GM21390 (cell line): ENCODE measurements at regions not wholly inside any gene's neighbourhood (a gene's known extent, or its start where the extent isn't known, plus 50 kb on each side); places are given as distances from the start of the nearest gene placed in this dataset.

Experiments
- ATAC-seq: cut with Tn5 transposase; IDR thresholded peaks from one replicate; pipeline ENCODE4 v1.9.1; 2021; ENCODE audit not compliant: unreplicated experiment

GRCh38 chr12:118748478-118749380, 232.6 kb upstream of the SRRM4 start:
- no peak for ATAC-seq

- no peak for ATAC-seq
These were observed 231.7 kb upstream of the SRRM4 start for GRCh38 chr12:118749646-118750045.

- no peak for ATAC-seq
These were observed 230.7 kb upstream of the SRRM4 start for GRCh38 chr12:118750666-118751065.

GRCh38 chr12:118751355-118751754, 230.0 kb upstream of the SRRM4 start:
- ATAC-seq = no peak

- no peak for ATAC-seq
These were observed 220.7 kb upstream of the SRRM4 start for GRCh38 chr12:118760623-118761022.

- no peak for ATAC-seq
These were observed 218.1 kb upstream of the SRRM4 start for GRCh38 chr12:118763234-118763633.

- no peak for ATAC-seq
These were observed 207.2 kb upstream of the SRRM4 start for GRCh38 chr12:118773956-118774723.

GRCh38 chr12:118777504-118777903, 203.8 kb upstream of the SRRM4 start:
- ATAC-seq = no peak

- no peak for ATAC-seq
These were observed 203.3 kb upstream of the SRRM4 start for GRCh38 chr12:118778077-118778476.

- ATAC-seq = no peak
These were observed 200.4 kb upstream of the SRRM4 start for GRCh38 chr12:118780939-118781338.

- no peak for ATAC-seq
These were observed 199.6 kb upstream of the SRRM4 start for GRCh38 chr12:118781692-118782091.

- no peak for ATAC-seq
These were observed 197.6 kb upstream of the SRRM4 start for GRCh38 chr12:118783703-118784102.

- no peak for ATAC-seq
These were observed 190.8 kb upstream of the SRRM4 start for GRCh38 chr12:118790578-118790977.

GRCh38 chr12:118813778-118814357, 167.5 kb upstream of the SRRM4 start:
- ATAC-seq = no peak

- no peak for ATAC-seq
These were observed 165.0 kb upstream of the SRRM4 start for GRCh38 chr12:118816296-118816695.

- ATAC-seq = no peak
These were observed 159.9 kb upstream of the SRRM4 start for GRCh38 chr12:118821386-118821925.

- no peak for ATAC-seq
These were observed 158.8 kb upstream of the SRRM4 start for GRCh38 chr12:118822512-118822911.

GRCh38 chr12:118827047-118827446, 154.3 kb upstream of the SRRM4 start:
- no peak for ATAC-seq

- ATAC-seq = no peak
These were observed 153.7 kb upstream of the SRRM4 start for GRCh38 chr12:118827606-118828005.

- ATAC-seq = no peak
These were observed 151.0 kb upstream of the SRRM4 start for GRCh38 chr12:118830296-118830695.

- ATAC-seq = no peak
These were observed 145.4 kb upstream of the SRRM4 start for GRCh38 chr12:118835926-118836325.
